ENCODE measurements at regions not wholly inside any gene's neighbourhood (a gene's known extent, or its start where the extent isn't known, plus 50 kb on each side); places are given as distances from the start of the nearest gene placed in this dataset.
"Not testable (repeated sequence)": the region's sequence is repeated elsewhere in the genome, so short reads cannot be mapped to it uniquely, and the experiment has no call there.

DNA sequence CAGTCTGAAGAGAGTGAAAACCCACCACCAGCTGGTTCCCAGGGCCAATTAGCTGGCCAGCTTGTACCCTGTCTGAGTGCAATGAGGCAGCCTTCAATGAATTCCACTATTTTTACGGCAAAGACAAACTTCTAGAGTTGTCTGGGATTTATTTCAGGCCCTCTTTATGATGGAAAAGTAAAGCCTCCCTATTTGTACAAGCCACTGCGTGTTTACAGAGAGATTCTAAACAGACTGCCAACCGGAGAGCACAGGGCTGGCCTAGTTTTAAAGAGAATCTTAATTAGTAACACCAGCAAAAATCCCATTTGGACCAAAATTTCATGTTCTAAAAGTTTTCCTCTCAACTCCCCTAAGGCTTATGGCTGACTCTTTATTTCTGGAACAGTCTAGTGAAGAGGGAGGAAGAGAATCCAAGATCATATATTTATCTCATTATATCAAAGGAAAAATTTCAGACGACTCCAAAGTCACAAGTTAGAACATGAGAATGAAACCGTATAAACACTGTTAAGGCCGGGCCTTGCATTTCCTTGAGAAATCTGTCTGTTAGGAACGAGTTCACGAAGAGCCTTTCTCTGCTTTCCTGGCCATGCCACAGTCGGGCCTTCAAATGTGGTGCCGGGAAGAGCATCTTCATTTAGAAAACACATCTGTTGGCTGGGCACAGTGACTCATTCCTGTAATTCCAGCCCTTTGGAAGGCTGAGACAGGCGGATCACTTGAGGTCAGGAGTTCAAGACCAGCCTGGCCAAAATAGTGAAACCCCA, 724.6 kb upstream of the NRP1 start:
- no peak for DNase-seq (ENCODE audit: low spot score)

DNA sequence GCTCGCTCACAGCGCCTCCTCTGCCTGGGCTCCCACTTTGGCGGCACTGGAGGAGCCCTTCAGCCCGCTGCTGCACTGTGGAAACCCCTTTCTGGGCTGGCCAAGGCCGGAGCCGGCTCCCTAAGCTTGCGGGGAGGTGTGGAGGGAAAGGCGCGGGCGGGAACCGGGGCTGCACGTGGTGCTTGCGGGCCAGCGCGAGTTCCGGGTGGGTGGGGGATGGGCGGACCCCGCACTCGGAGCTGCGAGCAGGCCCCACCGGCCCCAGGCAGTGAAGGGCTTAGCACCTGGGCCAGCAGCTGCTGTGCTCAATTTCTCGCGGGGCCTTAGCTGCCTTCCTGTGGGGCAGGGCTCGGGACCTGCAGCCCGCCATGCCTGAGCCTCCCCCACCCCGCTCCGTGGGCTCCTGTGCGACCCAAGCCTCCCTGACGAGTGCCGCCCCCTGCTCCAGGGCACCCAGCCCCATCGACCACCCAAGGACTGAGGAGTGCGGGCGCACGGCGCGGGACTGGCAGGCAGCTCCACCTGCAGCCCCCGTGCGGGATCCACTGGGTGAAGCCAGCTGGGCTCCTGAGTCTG, 721.0 kb upstream of the NRP1 start:
- DNase-seq (ENCODE audit: low spot score), result not testable (repeated sequence)

DNA sequence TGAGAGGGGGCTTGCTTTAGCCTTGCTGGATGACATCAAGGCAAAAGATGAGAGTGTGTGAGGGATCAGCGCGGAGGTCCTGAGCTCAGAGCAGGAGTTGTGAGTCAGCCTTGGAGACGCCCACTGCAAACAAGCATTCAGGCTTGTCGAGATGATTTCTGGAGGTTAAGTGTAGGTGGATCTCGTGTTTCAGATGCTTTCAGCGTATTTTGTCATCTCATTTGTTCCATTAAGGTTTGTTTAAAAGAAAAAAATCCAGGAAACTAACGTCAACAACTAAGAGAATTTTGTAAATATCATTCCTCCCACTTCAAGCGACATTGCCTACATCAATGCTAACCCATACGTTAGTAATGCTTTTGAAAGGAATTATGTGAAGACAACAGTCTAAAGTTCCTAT, 715.4 kb upstream of the NRP1 start:
- DNase-seq (ENCODE audit: low spot score), result peak; percentile 22

DNA sequence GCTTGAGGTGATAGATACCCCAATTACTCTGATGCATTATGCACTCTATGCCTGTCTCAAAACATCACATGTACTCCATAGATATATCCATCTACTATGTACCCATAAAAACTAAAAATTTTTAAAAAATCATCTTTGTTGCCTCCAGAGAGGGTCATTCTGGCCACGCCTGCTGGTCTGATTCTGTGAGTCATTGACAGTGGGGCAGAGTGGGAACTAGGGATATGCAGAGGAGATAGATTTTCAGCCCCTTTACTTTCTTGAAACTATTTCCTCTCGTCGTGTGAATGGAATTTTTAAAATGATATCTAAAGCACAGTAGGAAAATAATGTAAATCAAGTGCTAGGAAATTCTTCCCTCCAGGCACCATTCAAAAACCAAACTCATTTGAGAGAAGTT, 715.0 kb upstream of the NRP1 start:
- DNase-seq (ENCODE audit: low spot score), result no peak

DNA sequence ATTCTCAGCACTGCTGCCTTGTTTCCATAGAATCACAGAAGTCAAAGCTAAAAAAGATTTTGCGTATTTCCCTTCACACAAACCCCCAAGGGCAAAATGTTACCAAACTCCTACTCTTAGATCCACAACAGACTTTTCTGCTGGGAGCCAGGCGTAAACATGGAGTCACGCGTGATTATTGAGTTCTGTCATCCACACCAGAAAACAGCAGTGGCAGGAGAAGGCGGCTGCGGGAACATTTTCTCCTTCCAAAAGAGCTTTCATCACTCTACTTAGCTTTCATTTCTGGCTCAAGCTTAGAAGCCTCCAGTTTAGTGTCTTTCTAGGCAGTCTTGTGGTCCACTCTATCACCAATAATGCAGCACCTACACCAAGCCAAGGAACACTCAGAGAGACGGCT, 712.9 kb upstream of the NRP1 start:
- DNase-seq (ENCODE audit: low spot score), result no peak

DNA sequence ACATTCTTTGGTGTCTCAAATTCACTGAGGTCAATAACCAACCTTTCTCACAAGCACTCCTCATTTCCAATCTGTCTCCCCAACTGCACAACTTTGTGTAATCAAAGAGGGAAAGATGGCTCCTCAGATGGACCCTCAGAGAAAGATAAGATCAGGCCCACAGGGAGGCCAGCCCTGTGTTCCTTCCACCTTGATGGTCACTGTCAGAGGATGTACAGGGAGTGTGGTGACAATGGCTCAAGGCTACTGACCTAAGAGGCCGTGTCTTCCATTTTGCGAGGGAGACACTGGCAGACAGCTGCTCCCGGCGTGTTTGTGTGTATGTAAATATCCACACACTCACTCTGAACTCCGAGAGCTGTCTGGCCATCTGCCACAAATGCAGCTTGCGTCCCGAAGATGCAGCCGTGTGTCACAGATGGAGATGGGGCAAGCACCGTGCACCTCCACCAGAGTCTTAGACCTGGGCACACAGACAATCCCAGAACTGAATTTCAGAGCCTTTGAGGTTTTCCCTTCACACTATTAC, 712.1 kb upstream of the NRP1 start:
- no peak for DNase-seq (ENCODE audit: low spot score)

DNA sequence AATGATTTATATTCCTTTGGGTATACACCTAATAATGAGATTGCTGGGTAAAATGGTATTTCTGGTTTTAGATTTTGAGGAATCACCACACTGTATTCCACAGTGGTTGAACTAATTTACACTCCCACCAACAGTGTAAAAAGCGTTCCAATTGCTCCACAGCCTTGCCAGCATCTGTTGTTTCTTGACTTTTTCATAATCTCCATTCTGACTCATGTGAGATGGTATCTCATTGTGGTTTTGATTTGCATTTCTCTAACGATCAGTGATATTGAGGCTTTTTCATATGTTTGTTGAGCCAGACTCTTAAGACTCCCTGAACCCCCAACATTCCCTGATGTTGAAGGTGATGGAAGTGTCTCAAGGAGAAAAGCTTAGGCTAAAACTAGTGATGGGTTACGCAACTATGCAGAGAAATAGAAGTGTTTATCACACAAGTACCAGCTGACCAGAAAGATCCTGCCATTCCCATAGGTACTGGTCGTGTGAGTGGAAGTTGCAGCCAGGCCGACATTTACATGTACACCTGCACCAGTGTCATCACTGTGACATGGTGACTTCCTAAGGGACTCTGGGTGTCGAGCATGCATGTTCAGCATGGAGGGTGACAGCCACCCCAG, 711.2 kb upstream of the NRP1 start:
- no peak for DNase-seq (ENCODE audit: low spot score)

DNA sequence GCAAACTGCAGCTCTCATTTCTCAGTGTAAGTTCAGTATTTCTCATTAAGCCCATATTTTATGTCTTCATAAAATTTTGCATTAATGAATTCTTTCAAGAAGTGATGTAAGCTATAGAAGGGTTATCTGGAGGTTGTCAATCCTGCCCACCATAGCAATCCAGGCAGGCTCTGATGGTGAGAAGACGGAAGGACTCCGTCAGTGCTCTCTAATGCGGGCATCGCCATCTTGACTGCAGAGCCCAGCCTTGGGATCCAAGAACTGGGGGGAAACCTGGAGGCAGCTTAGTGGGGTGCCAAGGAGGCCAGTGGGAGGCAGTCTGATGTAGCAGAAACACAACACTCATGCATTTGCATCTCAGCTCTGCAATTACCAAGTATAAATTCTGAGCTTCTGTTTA, 707.4 kb upstream of the NRP1 start:
- no peak for DNase-seq (ENCODE audit: low spot score)

DNA sequence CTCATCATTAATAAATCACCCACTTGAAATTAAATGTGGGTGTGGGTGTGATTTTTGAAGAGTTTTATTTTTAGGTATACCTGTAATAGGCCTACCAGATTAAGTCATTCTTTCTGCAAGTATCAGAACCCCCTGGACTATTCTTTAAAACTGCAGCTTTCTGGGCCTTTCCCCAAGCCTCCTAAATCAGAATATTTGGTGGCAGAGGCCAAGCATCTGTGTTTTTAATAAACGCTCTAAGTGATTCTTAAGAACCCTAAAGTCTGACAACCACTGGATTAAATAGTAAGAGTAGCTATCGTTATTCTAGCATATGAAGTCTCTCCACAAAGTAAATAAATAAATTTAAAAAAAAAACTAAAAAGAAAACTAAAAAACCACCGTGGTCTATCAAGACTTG, 703.0 kb upstream of the NRP1 start:
- DNase-seq (ENCODE audit: low spot score), result no peak

DNA sequence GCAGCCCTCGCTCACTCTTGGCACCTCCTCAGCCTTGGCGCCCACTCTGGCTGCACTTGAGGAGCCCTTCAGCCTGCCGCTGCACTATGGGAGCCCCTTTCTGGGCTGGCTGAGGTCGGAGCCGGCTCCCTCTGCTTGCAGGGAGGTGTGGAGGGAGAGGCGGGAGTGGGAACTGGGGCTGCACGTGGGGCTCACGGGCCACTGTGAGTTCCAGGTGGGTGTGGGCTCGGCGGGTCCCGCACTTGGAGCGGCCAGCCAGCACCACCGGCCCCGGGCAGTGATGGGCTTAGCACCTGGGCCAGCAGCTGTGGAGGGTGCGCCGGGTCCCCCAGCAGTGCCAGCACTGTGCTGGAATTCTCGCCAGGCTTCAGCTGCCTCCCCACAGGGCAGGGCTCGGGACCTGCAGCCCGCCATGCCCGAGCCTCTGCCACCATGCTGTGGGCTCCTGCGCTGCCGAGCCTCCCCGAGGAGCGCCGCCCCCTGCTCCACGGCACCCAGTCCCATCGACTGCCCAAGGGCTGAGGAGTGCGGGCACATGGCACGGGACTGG, 700.8 kb upstream of the NRP1 start:
- DNase-seq (ENCODE audit: low spot score), result not testable (repeated sequence)

DNA sequence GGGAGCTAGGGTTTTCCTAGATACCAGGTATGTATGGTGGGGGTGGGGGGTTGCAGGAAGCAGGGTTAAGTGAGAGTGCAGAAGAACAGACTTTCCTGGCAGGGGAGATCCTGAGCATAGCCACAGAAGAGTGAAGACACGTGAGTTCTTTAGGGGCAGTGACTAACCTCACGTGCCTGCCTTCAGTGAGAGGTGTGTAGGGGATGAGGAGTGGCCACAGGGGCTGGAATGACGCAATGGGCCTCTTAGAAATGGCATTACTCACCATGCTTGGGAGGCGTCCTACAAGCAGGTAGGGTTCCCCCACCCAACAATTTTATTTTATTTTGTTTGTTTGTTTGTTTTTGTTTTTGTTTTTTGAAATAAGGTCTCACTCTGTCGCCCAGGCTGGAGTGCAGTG, 698.6 kb upstream of the NRP1 start:
- DNase-seq (ENCODE audit: low spot score), result no peak

DNA sequence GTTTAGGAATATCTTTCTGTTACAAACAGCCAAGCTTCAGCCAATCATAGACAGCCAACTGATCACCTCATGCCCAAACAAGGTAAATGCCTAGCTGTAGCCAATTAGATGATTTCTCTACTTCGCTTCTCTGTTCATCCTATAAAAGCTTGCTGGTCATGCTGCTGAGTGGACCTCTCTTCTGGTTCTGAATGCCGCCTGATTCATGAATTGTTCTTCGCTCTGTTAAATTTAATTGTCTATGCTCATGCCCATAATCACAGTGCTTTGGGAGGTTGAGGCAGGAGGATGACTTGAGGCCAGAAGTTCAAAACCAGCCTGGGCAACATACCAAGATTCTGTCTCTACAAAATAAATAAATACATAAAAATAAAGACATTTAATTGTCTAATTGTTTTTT, 698.1 kb upstream of the NRP1 start:
- DNase-seq (ENCODE audit: low spot score), result no peak

DNA sequence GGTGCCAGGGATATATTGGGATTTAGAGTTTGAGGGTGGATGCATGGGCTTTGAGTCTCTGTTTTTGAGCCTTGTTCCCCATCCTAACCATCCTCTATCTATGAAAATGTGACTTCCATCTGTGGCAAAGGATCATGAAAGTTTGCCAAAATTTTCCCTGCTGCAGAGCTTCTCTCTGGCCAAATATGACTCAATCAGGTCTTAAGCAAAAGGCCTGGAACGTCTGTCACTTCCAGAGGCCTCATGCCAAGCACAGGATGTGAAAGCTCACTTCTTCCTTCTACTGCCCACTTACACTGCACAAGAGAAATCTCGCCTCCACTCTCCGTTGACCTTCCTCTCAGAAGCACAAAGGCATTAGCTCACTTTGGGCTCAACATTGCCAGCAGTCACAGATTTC, 696.9 kb upstream of the NRP1 start:
- DNase-seq (ENCODE audit: low spot score), result peak; percentile 69

DNA sequence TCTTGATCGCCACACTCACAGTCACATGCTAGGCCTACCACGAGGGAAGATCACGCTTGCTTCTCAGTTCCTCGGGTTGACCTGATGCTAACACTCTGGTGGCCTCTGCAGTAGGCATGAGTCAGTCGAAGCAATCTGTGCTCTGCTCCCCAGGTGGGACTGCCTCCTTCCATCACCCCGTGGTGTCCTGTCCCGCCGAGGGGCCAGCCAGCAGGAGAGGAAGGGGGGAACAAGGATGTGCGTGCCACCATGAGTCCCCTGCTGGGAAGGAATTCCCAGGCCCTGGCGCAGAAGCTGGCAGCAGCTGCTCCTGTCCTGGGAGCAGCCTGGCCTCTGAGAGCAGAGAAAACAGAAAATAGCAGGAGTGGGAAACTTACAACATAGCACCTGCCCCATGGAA, 695.0 kb upstream of the NRP1 start:
- no peak for DNase-seq (ENCODE audit: low spot score)

DNA sequence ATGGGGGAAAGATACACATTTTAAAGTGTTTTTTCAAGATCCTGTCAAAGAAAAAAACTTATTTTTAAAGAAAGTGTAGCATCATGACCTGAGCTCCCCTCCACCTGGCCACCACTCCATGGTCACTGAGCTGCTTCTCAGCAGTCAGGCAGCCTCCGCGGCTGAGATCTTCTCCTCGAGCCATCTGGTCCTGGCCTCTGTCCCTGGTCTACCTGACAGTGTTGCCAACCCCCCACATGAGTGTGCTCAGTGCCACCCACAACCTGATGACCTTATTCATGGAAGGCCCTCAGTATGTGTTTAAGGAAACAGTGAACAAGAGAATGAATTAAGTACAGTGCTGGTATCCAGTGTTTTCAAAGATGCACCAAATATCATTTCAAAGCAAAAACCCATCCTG, 694.5 kb upstream of the NRP1 start:
- no peak for DNase-seq (ENCODE audit: low spot score)

DNA sequence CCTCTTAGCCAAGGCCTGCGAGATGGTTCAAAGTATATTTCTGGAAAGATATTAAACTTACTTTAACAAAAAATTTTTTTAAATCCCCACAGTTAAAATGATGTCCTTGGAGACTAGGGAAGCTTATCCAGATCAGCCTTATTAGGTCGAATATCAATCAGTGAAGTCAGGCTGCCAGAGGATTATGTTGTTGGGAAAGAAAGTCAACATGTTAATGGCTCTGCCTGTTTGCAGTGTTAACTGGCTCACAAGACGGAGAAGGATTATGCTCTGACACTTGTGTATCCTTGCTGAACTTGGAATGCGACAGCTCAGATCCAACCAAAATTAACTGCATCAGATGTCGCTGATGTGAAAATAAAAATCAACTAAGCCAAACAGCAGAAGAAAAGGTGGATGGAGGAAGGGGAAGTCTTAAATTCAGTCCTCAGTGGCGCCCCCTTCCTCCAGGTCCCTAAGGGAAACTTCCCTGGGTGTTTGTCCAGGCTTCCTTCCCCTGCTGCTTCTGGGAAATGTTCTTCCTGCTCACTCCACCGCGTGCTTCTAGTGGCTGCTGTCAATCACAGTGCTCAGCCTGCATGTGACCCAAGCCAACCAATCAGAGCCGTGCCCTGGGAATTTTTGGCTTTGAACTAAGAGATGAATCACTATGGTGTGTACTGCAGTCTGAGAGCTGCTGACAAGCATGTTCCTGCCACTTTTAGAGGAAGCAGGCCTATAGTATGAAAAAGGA, 690.4 kb upstream of the NRP1 start:
- DNase-seq (ENCODE audit: low spot score), result no peak

DNA sequence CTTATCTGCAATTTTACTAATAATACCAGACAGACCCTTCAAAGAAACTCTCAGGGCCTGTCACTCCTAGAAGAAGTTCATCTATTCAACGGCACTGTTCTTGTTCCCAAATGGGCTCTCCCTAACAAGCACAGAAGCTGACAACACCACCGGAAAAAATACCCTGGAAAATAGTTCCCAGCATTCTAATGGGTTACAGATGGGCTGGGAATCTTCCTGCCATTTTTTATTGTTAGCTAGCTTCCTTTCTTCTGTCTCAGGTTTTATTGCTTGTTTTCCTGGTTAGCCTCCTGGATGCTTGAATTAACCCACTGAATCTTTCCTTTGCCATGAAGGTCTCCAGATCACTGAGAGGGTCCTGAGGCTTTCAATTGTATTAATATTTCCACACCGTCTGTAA, 689.8 kb upstream of the NRP1 start:
- DNase-seq (ENCODE audit: low spot score), result no peak

DNA sequence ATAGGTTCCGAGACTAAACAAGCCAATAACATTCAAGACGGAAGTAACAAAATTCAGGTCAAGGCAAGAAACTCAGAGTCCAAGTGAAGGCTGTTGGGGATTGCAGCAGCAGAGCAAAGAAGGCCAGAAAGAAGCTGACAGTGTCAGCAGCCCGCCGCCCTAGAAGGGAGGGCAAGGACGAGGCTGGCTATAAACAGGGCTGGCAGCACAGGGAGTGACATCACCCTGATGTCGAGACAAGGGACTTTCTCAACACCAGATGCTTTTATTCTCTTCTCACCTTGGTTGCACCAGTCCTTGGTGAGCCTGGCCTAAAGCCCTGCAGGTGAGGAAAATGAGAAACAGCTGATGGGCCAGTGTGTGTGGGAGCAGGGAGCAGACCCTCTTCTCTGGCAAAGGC, 687.7 kb upstream of the NRP1 start:
- DNase-seq (ENCODE audit: low spot score), result no peak

DNA sequence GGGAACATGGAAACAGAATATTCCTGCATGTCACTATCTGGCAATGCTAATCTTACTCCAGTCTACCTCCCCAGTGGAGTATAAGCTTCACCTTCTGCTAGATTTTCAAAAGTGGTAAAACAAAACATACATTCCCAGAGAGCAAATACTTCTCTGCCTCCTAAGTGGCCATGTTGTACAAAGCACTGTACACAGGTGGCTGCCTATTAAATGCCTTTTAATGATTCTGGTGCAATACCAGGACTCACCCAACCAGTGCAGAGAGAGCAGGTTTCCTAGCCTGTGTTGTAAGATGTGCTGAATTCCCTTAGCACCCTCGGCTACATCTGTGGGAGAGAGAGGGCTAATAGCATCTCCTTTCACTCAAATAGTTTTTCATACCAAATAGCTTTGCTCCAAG, 684.3 kb upstream of the NRP1 start:
- no peak for DNase-seq (ENCODE audit: low spot score)

DNA sequence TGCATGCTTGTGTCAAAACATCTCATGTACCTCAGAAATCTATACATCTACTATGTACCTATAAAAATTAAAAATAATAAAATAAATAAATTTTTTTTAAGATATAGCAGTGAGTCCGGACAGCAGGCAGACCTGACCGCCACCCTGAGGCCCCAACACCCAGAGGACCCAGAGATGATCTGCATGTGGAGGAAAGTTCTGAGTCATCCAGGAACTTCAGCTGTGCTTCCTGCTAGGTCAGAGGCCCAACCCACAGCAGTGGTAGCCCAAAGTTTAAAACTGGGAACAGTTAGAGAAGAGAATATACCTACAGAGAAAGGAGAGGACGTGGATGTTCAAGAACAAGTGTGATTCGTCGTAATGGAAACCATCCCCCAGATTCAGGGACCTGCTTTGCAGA, 683.7 kb upstream of the NRP1 start:
- DNase-seq (ENCODE audit: low spot score), result no peak

DNA sequence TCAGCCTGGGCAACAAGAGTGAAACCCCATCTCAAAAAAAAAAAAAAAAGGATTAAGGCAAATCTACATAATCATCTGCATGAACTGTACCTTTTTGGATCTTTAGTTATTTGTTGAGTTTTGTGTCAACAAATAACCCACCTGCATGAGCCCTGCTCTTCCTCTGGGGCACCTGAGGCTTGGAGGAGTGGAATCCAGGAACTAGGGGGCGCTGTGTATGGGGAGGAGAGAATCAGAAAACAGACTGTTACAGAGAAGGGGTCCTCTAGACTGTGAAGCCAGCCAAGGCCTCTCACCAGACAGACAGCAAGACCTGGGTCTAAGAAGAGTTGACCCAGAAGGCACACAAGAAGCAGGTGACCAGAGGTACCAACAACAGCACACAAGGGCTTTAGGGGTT, 682.8 kb upstream of the NRP1 start:
- DNase-seq (ENCODE audit: low spot score), result no peak

DNA sequence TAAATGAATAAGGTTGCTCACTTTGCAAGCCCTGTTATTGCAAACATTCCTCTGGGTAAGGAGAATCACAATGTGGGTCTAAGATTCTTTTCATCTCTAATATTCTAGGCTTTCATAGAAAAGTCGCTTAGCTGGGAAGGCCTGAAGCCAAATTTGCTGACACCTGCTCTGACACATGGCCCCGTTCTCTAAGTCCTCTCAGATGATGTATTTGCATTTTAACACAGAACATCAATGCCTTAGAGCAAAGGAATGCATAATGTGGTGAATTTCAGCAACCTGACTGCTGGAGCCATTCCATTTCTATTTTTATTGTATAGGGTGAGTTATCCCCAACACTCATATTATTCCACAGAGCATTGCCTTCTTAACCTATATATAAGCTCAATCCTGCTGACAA, 682.1 kb upstream of the NRP1 start:
- no peak for DNase-seq (ENCODE audit: low spot score)

DNA sequence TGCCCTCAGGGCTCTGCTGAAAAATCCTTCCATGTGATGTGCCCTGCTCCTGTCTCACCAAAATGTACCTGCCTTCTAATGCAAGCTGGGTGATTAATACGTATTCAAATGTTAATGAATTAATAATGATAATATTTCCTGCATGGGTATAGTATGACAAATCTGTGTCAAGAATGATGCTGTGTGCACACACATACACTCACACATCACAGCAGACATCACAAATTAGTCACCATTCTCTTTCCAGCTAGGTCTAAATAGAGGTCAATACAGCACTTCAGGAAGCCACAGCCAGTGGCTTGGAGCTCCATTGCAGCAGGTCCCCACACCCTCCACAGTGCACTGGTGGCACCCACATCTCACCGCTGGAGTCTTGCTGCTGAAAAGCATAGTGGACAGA, 681.2 kb upstream of the NRP1 start:
- DNase-seq (ENCODE audit: low spot score), result no peak

All from AG08396 (cell line).